Activated CD4-positive, alpha-beta T cell treated with anti-CD3 and anti-CD28 coated beads, Interleukin-2, amount 50 U/mL, for 1 hour (primary cell): ENCODE measurements at regions not wholly inside any gene's neighbourhood (a gene's known extent, or its start where the extent isn't known, plus 50 kb on each side); places are given as distances from the start of the nearest gene placed in this dataset.
"Not testable (repeated sequence)": the region's sequence is repeated elsewhere in the genome, so short reads cannot be mapped to it uniquely, and the experiment has no call there.

Experiments
- DNase-seq: peaks from one replicate; pipeline ENCODE4 v3.0.0-alpha.2; 2020

- DNase-seq = no peak
These were observed 113.6 kb upstream of the FAM98A start for GRCh38 chr2:33712674-33713073.

GRCh38 chr2:33709951-33710350 lies 110.9 kb upstream of the FAM98A start:
- DNase-seq = no peak

- no peak for DNase-seq
These were observed 108.2 kb upstream of the FAM98A start for GRCh38 chr2:33707312-33707711.

- DNase-seq = no peak
These were observed 107.3 kb upstream of the FAM98A start for GRCh38 chr2:33706410-33706809.

GRCh38 chr2:33704406-33704855 lies 105.3 kb upstream of the FAM98A start:
- DNase-seq = no peak

GRCh38 chr2:33696234-33696633 lies 97.1 kb upstream of the FAM98A start:
- DNase-seq = no peak

- DNase-seq = no peak
These were observed 95.8 kb upstream of the FAM98A start for GRCh38 chr2:33694904-33695303.

GRCh38 chr2:33690686-33691085 lies 91.6 kb upstream of the FAM98A start:
- DNase-seq = not testable (repeated sequence)

- DNase-seq = no peak
These were observed 82.3 kb upstream of the FAM98A start for GRCh38 chr2:33681364-33681757.

GRCh38 chr2:33680644-33681363 lies 81.7 kb upstream of the FAM98A start:
- DNase-seq = no peak

GRCh38 chr2:33678436-33678835 lies 79.3 kb upstream of the FAM98A start:
- DNase-seq = no peak

GRCh38 chr2:33673937-33674336 lies 74.8 kb upstream of the FAM98A start:
- no peak for DNase-seq

- DNase-seq = no peak
These were observed 73.8 kb upstream of the FAM98A start for GRCh38 chr2:33672896-33673295.

GRCh38 chr2:33672389-33672788 lies 73.3 kb upstream of the FAM98A start:
- DNase-seq = no peak

- DNase-seq = no peak
These were observed 72.1 kb upstream of the FAM98A start for GRCh38 chr2:33671198-33671597.

- DNase-seq = no peak
These were observed 71.4 kb upstream of the FAM98A start for GRCh38 chr2:33670392-33670937.

GRCh38 chr2:33666879-33667278 lies 67.8 kb upstream of the FAM98A start:
- DNase-seq = no peak

- no peak for DNase-seq
These were observed 65.9 kb upstream of the FAM98A start for GRCh38 chr2:33665039-33665438.

- DNase-seq = no peak
These were observed 61.5 kb upstream of the FAM98A start for GRCh38 chr2:33660416-33661123.

GRCh38 chr2:33655626-33656320 lies 56.7 kb upstream of the FAM98A start:
- DNase-seq = no peak

GRCh38 chr2:33652830-33653229 lies 53.7 kb upstream of the FAM98A start:
- no peak for DNase-seq

- no peak for DNase-seq
These were observed 51.1 kb upstream of the FAM98A start for GRCh38 chr2:33650171-33650570.
